UCSD-AML1 (cell line): ENCODE measurements at regions not wholly inside any gene's neighbourhood (a gene's known extent, or its start where the extent isn't known, plus 50 kb on each side); places are given as distances from the start of the nearest gene placed in this dataset.

Experiments used
- DNase-seq: peaks from one replicate; lab custom pipeline; 2025; ENCODE audit not compliant: unreplicated experiment; lab: John Stamatoyannopoulos, UW

DNA sequence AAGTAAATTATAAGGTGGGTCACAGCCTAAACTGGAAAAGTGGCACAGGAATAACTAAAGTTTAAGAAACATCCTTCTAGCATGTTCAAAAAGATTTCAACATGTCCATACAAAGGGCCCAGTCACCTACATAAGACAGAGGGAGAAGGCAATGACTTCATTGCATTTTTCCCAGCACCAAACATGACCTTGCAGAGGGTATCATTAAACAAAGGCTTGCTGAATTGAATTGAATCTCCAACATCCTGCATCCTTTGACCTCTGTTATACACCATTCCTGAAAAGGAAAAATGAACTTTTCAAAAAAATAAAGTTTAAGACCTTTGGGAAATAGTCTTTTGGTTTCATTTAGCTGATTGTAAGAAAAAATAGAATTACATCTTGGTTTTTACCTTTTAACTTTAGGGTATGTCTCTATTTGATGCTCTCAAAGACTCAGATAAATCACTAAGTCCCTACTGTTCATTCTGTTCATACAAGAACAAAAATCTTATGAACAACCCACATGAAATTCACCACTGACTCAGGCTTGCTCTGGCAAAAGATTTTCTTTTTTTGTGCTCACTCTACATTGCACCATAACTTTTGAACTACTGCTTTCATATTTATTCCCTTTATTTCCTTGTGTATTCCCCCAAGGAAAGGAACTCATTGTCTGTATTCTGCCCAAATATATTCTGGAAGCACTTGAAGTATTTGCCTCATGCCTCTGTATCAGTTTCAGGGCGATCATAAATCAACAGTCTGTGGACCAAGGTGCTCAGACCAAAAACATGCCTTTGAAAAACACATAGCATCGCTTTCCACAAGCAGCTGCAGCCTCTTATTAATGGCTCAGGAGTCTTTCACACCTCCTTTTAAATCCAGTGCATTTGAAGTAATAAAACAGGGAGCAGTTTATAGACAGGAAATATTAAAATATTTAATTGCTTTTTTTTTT lies 121.7 kb downstream of the DUSP6 start:
- DNase-seq, result no peak

DNA sequence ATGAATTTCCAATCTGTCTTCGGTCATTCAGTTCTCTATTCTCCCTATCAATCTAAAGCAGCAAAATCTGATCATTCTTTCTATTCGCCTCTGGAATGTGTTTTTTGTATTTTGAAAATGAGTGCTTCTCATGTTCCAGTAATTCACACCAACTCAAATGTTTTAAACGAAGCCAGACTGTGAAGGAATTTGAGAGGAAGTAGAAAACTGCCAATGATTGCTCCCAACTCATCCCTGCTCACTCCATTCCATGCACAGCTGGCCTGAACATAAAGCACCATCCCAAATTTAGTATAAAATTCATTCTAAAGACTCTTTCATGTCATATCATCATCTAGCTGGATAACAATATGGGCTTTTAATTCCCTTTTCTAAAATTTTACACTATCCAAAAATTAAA lies 123.8 kb downstream of the DUSP6 start:
- no peak for DNase-seq

DNA sequence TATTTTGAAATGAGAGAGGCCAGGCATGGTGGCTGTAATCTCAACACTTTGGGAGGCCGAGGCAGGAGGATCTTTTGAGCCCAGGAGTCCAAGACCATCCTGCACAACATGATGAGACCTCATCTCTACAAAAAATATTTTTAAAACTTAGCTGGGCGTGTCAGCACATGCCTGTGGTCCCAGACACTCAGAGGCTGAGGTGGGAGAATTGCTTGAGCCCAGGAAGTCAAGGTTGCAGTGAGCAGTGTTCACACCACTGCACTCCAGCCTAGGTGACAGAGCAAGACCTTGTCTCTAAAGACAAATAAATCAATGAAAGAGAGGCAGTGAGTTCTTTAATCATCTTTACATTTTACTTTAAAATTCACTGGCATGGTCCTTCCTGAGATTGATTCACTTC lies 124.5 kb downstream of the DUSP6 start:
- DNase-seq, result no peak

DNA sequence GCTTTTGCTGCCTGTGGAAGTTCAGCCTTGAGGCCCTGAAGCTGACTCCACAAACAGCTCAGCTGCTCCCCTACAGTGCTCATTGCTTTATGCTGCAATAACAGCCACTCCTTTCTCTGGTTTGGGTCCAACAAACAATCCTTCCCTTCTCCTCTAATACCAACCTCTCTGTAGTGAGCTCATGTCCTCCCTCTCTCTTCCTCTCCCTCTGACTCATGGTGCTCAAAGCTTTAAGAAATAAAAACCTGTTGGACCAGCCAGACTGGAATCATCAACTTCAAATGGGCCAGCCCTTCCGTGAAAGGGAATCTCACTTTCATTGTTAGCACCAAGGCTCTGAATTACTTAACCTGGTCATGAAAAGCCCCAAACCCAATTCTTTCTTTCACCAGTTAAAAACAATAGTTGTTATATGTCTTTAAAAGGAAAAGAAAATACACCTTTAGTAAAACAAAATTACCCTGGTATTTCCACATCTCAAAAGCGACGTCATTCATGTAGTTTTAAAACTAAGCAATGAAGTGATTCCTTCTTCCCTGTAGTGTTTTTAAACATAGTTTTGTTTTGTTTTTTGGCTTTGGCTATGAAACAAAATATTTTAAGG lies 126.4 kb downstream of the DUSP6 start:
- DNase-seq, result no peak

DNA sequence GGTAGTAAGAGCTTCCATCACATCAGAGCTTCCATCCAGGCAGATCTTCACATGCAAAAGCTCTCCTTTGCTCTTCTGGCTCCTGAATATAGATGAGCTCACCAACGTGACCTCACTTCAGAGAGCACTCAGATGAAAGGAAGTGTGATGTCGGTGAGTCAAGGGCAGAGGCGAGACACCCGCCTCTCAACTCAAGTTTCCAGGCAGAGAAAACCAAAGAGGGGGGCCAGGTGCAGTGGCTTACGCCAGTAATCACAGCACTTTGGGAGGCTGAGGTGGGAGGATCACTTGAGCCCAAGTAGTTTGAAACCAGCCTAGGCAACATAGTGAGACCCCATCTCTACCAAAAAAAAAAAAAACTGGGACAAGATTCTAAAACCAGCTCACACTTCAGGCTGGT lies 126.9 kb downstream of the DUSP6 start:
- DNase-seq, result no peak

DNA sequence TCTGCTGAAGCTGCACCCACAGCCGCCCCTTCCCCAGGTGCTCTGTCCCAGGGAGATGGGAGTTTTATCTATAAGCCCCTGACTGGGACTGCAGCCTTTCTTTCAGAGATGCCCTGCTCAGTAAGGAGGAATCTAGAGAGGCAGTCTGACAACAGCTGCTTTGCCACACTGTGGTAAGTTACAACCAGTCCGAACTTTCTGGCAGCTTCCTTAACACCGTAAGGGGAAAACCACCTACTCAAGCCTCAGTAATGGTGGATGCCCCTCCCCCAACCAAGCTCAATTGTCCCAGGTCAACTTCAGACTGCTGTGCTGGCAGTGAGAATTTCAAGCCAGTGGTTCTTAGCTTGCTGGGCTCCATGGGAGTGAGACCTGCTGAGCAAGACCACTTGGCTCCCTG lies 129.7 kb downstream of the DUSP6 start:
- peak; percentile 14 for DNase-seq

DNA sequence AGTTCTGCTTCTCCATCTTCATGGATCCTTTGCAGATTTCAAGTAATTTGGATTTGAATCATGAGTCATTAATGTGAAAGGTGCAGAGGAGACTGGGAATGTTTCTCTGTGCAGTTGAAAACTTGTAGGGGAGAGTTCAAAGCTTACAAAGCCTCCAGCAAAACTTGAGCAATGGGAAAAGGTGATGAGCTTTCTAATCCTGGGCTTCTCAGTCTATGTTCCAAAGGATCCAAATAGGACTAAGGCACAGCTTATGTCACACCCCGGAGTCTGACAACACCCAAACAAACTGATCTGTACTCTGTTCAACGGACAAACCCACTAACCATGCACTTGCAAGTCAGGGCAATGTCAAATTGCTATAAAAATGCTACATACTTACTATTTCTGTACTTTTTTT lies 134.8 kb downstream of the DUSP6 start:
- no peak for DNase-seq

DNA sequence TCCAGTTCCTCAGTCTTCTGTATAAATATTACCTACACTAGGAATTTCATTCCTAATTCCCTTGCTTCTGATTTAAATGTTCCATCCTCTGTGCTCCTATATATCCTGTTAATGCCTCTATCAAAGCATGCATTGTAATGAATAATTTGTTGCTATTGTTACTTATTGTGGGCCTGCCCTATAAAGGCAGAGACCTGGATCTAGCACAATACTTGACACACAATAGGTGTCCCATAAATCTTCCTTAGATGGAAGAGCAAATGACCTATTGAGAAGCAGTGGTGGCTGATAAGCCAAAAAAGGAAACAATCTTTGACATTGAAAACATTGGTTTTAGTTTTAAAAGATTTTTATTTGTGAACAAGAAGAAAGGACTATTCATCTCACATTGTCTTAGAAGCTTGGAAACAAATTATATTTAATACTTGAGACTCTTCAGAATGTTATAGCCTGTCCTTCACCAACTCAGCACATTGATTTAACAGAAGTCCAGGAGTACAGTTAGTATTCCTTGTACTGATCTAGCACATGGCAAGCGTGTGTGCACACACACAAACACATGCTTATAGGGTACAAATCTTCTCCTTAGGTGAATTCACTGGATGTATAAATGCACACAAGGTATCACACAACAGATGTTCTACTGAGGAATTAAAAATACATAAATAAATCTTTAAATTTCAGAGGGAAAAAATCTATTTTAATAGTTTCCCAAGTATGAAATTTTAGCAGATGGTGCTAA lies 135.9 kb downstream of the DUSP6 start:
- DNase-seq, result no peak

DNA sequence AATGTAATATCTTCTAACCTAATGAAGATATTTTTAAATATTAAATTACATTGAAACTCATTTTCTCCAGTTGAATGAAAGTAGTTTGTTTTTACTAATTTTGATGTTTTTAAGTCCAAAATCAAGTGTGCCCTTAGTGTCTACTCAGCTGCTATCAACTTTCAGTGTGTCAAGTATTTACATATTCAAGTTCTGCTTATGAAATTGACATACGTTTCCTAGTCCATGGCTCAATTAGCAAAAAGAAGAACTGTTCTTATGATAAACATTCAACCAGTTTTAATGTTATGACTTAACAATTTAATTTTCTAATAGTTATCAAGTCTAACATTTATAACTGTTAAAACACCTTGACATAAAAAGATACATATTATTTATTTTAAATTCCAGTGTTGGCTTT lies 137.1 kb downstream of the DUSP6 start:
- DNase-seq, result no peak

DNA sequence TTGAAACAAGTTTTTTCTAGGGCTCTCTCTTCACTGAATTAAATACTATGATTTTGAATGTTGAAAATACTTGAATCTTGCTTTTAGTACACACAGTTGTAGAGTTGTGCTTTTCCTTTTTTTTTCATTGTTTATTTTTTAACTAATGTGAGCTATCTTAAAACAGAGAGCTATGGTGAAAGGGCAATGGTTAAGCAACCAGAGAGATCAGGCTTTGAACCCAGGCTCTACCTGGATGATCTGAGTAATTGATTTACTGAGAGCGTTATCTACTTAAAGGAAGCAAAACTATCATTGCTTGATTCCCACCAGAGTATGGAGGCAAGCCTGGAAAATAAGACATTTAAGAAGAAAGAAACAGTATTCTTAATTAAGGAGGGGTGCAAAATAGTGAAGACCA lies 138.6 kb downstream of the DUSP6 start:
- DNase-seq, result no peak

DNA sequence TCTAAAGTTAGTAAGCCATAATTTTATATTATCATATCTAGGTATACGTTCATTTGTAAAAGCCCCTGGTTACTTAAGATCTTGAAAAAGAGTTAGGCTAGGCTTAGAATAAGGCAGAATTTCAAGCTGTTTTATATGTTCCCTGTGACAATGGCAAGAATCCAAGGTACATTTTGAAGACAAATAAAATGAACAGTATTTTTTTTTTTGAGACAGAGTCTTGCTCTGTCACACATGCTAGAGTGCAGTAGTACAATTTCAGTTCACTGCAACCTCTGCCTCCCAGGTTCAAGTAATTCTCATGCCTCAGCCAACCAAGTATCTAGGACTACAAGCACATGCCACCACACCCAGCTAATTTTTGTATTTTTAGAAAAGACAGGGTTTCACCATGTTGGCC lies 139.2 kb downstream of the DUSP6 start:
- DNase-seq, result no peak

DNA sequence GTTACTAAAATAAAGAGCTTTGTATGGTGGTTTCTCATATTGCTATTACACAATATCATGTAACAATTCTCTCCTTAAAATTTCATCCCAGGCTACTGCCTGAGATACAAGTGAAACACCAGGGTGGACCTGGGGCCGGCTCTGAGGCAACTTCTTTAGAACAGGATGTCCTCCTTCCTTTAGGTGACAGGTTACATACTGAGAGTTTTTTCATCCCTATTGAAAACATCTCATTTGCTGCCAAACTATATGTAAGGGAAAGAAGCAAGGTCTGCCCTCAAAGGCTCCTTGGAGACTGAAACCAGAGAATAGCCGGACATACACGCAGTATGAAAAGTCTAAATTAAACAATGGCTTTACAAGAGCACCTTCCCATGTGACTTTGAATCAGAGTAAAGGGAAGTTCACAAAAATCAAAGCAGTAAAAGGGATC lies 139.9 kb downstream of the DUSP6 start:
- DNase-seq, result peak; percentile 10

DNA sequence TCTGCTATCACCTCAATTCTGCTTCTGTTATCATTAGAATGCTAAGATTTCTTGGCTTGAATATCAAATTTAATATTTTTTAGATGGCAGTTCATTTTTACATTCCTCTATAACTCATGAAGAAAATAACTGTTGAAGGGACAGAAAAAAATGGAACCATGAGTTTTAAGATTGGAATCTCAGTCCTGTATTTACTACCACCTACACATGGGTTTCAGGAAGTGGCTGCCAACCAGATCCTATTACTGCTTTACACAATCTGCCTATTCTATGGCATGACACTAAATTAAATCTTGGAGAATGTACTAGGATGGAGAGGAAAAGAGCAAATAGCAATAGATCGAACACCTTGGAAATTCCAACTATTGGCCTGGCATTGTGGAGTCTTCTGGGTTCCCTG lies 140.8 kb downstream of the DUSP6 start:
- no peak for DNase-seq

DNA sequence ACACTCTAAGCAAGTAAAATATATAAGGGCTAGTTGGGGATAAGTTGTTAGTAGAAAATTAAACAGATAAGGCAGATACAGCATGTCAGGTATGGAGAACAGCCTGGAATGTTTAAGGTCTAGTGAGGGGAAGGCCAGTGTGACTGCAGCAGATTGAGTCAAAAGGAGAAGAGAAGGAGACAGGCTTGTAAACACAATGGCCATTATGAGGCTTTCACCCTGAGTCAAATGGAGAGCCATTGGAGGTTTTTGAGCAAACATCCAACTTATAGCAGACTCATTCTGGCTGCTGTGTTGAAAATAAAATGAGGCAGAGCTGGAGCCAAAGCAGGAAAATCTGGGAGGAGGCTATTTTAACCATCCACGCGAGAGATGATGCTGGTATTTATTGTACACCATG lies 142.0 kb downstream of the DUSP6 start:
- no peak for DNase-seq

DNA sequence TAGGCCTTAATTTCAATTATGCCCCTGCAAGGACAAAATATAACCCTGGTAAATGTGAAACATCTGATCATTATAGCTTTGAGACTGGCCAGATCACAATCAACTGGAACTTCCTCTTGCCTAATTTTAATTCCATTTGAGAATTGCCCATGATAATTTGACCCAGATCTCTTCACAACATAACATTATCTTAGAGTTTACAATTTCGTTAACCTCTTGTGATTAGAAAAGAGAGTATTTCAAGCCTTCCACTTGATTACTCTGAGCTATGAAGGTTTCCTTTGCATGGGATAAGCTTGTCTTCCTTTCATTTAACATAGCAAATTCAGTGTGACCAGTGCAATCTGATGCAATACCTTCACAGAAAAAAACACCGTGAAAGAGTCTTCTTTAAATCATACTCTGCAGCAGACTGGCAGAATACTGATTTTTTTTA lies 143.6 kb downstream of the DUSP6 start:
- no peak for DNase-seq

DNA sequence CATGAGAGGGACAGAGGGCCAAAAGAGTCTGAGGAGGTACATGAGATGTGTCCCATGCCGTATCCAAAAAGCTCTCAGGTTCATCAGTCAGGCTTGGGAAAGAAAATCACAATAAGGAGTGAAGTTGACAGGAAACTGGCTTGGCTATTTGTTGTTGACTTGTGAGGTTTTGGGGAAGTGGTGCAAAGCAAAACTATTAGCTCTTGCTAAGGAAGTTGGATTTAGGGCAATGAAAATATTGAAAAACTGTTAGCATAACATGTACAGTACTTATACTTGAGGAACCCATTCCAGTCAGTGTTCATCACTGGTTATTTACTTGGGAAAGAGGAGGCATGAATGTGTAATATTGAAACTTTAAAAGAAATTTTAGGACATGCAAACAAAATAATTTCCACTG lies 145.9 kb downstream of the DUSP6 start:
- DNase-seq, result no peak

DNA sequence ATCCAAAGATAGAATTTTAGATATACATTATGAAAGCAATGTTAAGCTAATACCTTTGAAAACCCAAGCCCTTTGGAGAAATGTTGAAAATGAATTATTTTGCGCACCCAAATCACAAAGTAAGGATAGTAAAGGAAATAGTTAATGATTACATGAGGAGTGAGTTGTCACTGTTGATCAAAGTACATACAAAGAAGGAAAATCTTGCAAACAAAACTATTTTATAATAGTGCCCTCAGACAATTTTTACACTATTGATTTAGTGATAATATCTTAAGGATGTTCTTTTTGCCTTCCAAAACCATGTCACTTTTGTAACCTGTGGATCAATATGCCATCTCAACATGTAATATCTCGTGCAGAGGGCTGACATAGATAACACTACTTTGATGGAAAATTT lies 146.8 kb downstream of the DUSP6 start:
- DNase-seq, result no peak

DNA sequence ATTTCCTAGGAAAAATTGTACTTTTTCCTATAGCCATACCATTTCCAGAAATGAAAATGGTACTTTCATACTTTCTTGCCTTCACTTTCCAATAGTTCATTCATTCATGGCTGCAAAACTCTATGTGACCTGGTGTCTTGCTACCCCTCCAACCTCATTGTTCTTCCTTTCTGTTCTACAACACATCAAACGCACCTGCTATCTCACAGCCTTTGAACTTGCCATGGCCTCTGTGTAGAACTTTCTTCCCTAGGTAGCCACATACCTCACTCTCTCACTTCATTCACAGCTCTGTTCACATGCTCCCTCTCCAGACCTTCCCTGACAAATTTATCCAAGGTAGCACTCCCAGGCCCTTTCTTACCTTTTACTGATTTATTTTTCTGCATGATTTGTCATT lies 149.2 kb downstream of the DUSP6 start:
- DNase-seq, result no peak

DNA sequence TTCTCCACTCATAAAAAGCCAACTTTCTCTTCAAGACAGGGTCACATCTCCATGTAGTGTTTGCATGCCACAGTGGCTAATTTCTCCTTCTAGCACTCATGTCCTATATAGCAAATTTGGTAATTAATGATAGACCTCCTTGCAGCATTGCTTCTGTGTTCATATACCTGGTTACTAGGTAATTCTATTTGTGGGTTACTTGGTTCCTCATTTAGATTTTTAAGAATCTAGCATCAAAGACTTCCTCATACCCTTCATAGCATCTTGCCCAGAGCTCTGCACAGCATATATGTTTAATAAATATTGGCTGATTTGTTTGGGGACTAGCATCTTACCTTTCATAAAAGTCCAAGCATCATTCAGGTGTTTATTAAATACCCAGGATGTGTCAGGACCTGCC lies 152.1 kb downstream of the DUSP6 start:
- no peak for DNase-seq

DNA sequence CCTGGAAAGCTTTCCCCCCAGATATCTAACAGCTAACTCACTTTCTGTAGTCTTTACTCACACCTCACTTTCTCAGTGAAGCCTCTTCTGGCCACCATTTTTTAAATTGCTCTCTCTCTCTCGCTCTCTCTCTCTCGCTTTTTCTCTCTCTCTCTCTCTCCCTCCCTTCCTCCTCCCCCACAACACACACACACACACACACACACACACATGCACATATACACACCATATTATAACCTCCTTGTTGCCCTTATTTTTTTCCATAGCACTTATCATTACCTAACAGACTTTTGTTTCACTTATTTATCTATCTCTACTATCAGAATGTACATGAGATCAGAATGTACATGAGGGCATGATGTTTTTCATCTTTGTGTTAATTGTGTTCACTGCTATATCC lies 156.8 kb downstream of the DUSP6 start:
- no peak for DNase-seq

DNA sequence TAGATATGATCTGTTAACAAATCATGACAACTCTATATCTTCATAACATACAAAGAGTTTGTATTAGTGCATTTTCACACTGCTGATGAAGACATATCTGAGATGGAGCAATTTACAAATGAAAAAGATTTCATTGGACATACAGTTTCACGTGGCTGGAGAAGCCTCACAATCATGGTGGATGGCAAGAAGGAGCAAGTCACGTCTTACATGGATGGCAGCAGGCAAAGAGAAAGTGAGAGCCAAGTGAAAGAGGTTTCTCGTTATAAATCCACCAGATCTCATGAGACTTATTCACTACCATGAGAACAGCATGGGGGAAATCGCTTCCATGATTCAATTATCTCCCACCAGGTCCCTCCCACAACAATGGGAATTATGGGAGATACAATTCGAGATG lies 157.6 kb downstream of the DUSP6 start:
- DNase-seq, result no peak

DNA sequence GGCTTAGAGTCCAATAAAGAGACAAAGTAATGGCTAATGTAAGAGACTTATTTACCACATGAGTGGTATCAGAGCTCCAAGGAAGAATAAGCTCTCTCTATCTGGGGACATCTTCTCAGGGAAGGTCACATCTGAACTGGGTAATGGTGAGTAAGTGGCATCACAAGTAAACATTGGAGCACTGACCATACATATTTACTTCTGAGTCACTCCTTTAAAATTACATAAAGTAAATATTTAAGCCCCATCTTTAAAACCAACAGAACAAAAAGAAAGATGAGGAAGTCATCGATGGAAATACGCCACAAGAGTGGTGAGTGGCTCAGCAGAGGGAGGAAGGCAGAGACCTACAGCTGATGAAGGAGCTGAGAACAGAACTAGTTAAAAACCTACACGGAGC lies 159.9 kb downstream of the DUSP6 start:
- DNase-seq, result no peak
